ENCODE measurements at regions not wholly inside any gene's neighbourhood (a gene's known extent, or its start where the extent isn't known, plus 50 kb on each side); places are given as distances from the start of the nearest gene placed in this dataset.

- TF ChIP-seq EZH2phosphoT487 (IDR thresholded peaks at IDR 0.05; ENCODE audit: low read depth) = no peak
- no peak for TF ChIP-seq CTCF (IDR thresholded peaks at IDR 0.05; ENCODE audit: low read depth, low read length)
- Histone ChIP-seq H3K79me2 (ENCODE audit: low read length) (no peaks in the 10 kb centered on the region), H3K27ac (ENCODE audit: low read length) (no peak overlapping the region), H3K9me3 (ENCODE audit: insufficient read depth, low read length) (no peaks in the 10 kb centered on the region), H2AFZ (ENCODE audit: low read depth, low read length) (no peak overlapping the region), H3K4me3 (ENCODE audit: low read length) (no peak overlapping the region), H4K20me1 (ENCODE audit: insufficient read depth, low read length) (no peaks in the 10 kb centered on the region), H3K4me2 (ENCODE audit: low read length) (no peak overlapping the region), H3K27me3 (ENCODE audit: low read depth, low read length) (peaks cover 3% of the 10 kb centered on the region; the same call in 1 of the 2 replicates), H3K36me3 (replicated peaks; ENCODE audit: low read depth, low read length) (no peaks in the 10 kb centered on the region), H3K4me1 (ENCODE audit: low read length) (peaks cover 5% of the 10 kb centered on the region), H3K9ac (ENCODE audit: low read length) (no peak overlapping the region)
Observed at GRCh38 chr7:119196183-119196582, 971.7 kb downstream of the ANKRD7 start.

- no peaks in the 10 kb centered on the region for H4K20me1 ChIP-seq (ENCODE audit: insufficient read depth, low read length)
- H3K27ac ChIP-seq (ENCODE audit: low read length) = no peak overlapping the region
- H3K9ac ChIP-seq (ENCODE audit: low read length) = 0 out of 2 replicates have a peak overlapping the region, but pooled peaks have one; percentile 28
- peak overlapping the region; percentile 91 for H3K4me2 ChIP-seq (ENCODE audit: low read length)
- H3K27me3 ChIP-seq (ENCODE audit: low read depth, low read length) = peaks cover 3% of the 10 kb centered on the region; the same call in 1 of the 2 replicates
- H3K4me1 ChIP-seq (ENCODE audit: low read length) = peaks cover 13% of the 10 kb centered on the region
- no peaks in the 10 kb centered on the region for H3K9me3 ChIP-seq (ENCODE audit: insufficient read depth, low read length)
- no peaks in the 10 kb centered on the region for H3K79me2 ChIP-seq (ENCODE audit: low read length)
- no peak for TF ChIP-seq CTCF (IDR thresholded peaks at IDR 0.05; ENCODE audit: low read depth, low read length)
- no peak for TF ChIP-seq EZH2phosphoT487 (IDR thresholded peaks at IDR 0.05; ENCODE audit: low read depth)
- H2AFZ ChIP-seq (ENCODE audit: low read depth, low read length) = peak overlapping the region; percentile 98
- peak overlapping the region; percentile 73 for H3K4me3 ChIP-seq (ENCODE audit: low read length)
- H3K36me3 ChIP-seq (replicated peaks; ENCODE audit: low read depth, low read length) = no peaks in the 10 kb centered on the region
Observed at GRCh38 chr7:119197172-119197876, 972.8 kb downstream of the ANKRD7 start.

- no peaks in the 10 kb centered on the region for H4K20me1 ChIP-seq (ENCODE audit: insufficient read depth, low read length)
- peak overlapping the region; percentile 98 for H2AFZ ChIP-seq (ENCODE audit: low read depth, low read length)
- peak overlapping the region; percentile 91 for H3K4me2 ChIP-seq (ENCODE audit: low read length)
- H3K9ac ChIP-seq (ENCODE audit: low read length) = 0 out of 2 replicates have a peak overlapping the region, but pooled peaks have one; percentile 28
- peak overlapping the region; percentile 73 for H3K4me3 ChIP-seq (ENCODE audit: low read length)
- peaks cover 3% of the 10 kb centered on the region; the same call in 1 of the 2 replicates for H3K27me3 ChIP-seq (ENCODE audit: low read depth, low read length)
- H3K36me3 ChIP-seq (replicated peaks; ENCODE audit: low read depth, low read length) = no peaks in the 10 kb centered on the region
- no peaks in the 10 kb centered on the region for H3K79me2 ChIP-seq (ENCODE audit: low read length)
- H3K9me3 ChIP-seq (ENCODE audit: insufficient read depth, low read length) = no peaks in the 10 kb centered on the region
- H3K27ac ChIP-seq (ENCODE audit: low read length) = no peak overlapping the region
- no peak for TF ChIP-seq EZH2phosphoT487 (IDR thresholded peaks at IDR 0.05; ENCODE audit: low read depth)
- TF ChIP-seq CTCF (IDR thresholded peaks at IDR 0.05; ENCODE audit: low read depth, low read length) = peak; percentile 77
- H3K4me1 ChIP-seq (ENCODE audit: low read length) = peaks cover 17% of the 10 kb centered on the region
Observed at GRCh38 chr7:119197877-119198527, 973.5 kb downstream of the ANKRD7 start.

DNA sequence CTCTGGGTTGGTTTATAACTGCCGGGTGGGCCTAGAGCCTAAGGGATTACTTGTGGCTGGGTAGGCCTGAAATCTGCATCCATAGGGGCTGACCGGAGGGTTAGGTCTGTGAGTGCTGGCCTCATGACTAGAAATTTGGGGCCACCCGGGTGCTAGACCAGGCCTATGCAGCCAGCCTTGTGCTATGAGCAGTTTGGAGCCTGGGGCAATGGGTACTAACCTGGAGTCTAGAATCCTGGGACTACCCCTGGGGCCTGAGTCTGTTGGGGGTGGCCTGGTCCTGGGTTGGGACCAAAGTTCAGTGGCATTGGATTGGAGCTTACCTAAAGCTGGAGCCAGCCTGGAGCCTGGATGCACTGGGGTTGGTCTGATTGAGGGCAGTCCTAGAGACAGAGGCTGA, 995.2 kb downstream of the ANKRD7 start:
- no peak overlapping the region for H2AFZ ChIP-seq (ENCODE audit: low read depth, low read length)
- no peaks in the 10 kb centered on the region for H3K79me2 ChIP-seq (ENCODE audit: low read length)
- no peak overlapping the region for H3K27ac ChIP-seq (ENCODE audit: low read length)
- H3K9me3 ChIP-seq (ENCODE audit: insufficient read depth, low read length) = no peaks in the 10 kb centered on the region
- H3K27me3 ChIP-seq (ENCODE audit: low read depth, low read length) = no peaks in the 10 kb centered on the region
- H3K4me3 ChIP-seq (ENCODE audit: low read length) = no peak overlapping the region
- H3K36me3 ChIP-seq (replicated peaks; ENCODE audit: low read depth, low read length) = no peaks in the 10 kb centered on the region
- no peak overlapping the region for H3K4me2 ChIP-seq (ENCODE audit: low read length)
- no peak overlapping the region for H3K9ac ChIP-seq (ENCODE audit: low read length)
- H3K4me1 ChIP-seq (ENCODE audit: low read length) = no peaks in the 10 kb centered on the region
- TF ChIP-seq CTCF (IDR thresholded peaks at IDR 0.05; ENCODE audit: low read depth, low read length) (no peak), EZH2phosphoT487 (IDR thresholded peaks at IDR 0.05; ENCODE audit: low read depth) (no peak)
- H4K20me1 ChIP-seq (ENCODE audit: insufficient read depth, low read length) = no peaks in the 10 kb centered on the region

Measured in OCI-LY3 (cell line).